ENCODE measurements at regions not wholly inside any gene's neighbourhood (a gene's known extent, or its start where the extent isn't known, plus 50 kb on each side); places are given as distances from the start of the nearest gene placed in this dataset.

DNA sequence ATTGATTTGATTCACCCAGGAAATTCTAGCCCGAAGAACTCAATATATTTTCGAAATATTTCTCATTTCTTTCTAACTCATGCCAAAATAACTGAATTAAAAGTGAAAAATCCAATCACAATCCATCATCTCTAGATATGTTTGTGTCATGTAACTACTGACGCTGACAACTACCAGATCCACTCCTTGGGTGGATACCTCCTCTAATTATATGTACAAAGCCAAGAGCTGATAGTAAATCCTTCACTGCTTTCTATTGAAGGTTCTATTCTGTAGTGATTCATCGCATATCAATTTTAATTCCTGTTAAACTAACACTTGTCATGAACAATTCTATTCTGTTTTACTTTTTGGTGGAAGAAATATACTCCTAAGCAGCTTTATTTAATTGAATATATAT lies 1056.6 kb upstream of the NXPH2 start:
- DNase-seq (ENCODE audit: low read depth in 2 of 2): no peak

DNA sequence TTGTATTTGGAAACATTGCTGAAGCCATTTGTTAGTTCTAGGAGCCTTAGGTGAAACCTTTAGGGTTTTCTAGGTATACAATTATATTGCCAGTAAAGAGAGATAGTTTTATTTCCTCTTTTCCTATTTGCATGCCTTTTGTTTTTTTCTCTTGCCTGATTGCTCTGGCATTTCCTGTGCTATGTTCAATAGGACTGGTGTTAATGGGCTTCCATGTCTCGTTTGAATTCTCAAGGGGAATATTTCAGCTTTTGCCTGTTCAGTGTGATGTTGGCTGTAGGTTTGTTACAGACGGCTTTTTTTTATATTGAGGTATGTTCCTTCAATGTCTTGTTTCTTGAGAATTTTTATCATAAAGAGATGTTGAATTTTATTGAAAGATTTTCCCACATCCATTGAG lies 1054.9 kb upstream of the NXPH2 start:
- no peak for DNase-seq (ENCODE audit: low read depth in 2 of 2)

DNA sequence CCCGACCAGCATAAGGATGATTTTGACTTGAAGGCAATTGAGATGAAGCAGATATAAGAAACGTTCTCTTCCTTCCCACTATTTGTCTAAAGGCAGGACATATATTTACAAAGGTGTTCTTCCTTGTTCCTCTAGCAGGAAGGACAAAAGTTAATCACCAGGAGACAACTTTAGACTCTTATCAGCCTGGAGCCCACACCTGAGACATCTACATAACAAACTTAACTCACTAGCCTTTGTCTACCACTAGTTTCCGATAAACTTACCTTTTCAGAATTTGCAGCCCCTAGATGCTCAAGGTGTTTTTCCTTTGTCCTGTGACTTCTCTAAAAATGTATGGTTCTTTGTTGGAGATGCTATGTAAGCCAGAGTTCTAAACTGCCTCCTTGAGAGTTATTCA lies 1047.8 kb upstream of the NXPH2 start:
- no peak for DNase-seq (ENCODE audit: low read depth in 2 of 2)

DNA sequence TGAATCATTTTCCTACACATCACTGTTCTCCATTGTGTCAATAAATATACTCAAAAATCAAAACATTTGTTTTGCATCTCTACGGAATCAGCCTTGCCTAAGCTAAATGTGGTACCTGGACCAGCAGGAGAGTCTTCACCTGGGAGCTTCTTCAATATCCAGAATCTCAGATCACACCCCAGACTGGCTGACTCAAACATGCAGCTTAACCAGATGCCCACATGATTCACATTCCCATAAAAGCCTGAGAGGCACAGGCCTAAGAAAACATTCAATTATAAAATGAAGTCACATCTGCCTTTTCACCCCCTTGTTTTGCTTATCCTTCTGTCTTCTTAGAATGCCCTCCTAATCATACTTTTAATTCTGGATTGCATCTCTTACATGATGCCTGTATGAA lies 1045.5 kb upstream of the NXPH2 start:
- no peak for DNase-seq (ENCODE audit: low read depth in 2 of 2)

DNA sequence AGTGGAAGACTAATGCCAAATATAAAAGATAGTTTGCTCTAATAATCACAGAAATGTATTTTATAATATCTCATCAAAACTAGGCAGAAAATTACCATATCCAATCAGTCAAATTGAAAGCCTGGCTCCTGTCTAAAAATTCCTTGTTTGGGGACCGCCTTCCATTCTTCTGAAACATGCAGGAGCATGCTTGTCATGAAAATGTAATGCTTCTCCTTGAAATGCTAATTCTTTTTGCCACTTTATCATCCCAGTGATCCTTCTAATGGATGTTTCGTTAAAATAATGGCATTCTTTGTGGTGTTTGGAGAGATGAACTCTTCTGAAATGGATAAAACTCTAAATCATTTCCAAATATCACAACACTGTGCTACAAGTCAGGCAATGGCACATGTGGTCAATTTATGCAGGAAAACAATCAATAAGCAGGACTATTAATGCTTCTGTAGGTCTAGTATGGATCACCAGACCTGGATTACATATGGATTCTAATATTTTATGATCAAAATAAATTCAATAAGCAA lies 1039.1 kb upstream of the NXPH2 start:
- DNase-seq (ENCODE audit: low read depth in 2 of 2): no peak

DNA sequence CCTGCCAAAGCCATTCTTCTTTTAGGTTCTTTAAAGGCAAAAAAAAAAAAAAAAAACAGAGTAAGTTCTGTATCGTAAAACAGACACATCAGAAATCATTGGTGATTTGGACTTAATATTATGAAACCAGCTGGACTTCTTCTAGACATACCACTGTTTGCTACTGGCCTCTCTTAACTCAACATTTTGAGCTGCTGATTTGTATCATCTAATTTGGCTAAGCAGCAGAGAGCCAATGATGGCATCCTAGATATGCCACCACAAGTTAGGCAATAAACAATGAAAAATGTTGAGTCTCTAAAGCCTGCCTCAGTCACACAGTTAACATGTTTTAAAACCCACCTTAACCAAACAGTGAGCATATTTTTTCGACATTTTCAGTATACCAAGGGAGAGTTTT lies 1034.3 kb upstream of the NXPH2 start:
- no peak for DNase-seq (ENCODE audit: low read depth in 2 of 2)

DNA sequence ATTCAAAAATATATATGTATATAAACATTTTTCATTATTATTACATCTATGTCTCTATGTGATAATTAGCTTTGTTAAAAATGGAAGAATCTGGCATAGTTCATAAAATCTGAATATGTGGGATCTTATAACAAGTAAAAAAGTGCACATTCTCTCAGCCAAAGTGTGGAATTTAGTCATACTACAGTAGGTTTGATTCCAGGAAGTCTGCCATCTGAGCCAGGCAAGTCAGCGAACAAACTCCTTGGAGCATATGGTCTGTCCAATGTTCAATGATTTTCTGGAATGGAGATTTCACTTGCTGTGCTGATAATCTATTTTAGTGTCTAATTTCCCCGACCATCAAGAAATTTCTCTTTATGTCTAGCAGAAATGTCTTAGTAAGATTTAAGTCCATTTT lies 1033.2 kb upstream of the NXPH2 start:
- no peak for DNase-seq (ENCODE audit: low read depth in 2 of 2)

DNA sequence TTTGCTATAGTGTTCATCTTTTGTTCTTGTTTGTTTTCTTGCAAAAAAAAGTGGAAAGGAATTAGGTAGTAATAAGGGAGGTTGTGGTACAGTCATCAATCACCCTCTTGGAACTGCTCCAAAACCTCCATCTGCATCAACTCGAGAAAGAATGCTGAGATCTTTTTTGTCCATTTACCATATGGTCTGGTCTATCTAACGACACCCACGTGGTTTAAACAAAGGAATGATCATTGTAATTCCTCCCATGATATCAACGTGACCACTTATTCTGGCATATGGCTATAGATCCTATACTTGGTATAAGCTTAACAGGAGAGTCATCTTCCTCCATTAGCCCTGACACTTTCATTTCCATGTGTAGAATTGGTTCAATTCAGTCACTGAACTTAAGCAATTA lies 1025.3 kb upstream of the NXPH2 start:
- DNase-seq (ENCODE audit: low read depth in 2 of 2): no peak

DNA sequence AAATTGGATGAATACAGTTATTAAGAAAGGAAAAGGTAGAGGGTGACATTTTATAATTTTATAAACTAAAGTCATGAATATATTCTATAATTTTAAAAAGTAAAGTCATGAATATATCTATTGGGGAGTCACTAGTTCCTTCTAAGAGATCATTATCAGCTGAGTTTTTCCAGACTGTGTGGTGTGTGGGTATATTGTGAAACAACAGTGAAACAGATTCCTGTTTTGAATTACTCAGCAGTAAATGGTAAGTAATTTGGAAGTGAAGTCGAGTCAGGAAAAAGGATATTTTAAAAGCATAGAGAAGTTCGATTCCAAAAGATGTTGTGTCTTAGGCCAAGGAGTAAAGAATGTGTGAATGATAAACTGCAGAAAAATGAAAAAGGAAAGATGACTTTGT lies 1018.2 kb upstream of the NXPH2 start:
- no peak for DNase-seq (ENCODE audit: low read depth in 2 of 2)

DNA sequence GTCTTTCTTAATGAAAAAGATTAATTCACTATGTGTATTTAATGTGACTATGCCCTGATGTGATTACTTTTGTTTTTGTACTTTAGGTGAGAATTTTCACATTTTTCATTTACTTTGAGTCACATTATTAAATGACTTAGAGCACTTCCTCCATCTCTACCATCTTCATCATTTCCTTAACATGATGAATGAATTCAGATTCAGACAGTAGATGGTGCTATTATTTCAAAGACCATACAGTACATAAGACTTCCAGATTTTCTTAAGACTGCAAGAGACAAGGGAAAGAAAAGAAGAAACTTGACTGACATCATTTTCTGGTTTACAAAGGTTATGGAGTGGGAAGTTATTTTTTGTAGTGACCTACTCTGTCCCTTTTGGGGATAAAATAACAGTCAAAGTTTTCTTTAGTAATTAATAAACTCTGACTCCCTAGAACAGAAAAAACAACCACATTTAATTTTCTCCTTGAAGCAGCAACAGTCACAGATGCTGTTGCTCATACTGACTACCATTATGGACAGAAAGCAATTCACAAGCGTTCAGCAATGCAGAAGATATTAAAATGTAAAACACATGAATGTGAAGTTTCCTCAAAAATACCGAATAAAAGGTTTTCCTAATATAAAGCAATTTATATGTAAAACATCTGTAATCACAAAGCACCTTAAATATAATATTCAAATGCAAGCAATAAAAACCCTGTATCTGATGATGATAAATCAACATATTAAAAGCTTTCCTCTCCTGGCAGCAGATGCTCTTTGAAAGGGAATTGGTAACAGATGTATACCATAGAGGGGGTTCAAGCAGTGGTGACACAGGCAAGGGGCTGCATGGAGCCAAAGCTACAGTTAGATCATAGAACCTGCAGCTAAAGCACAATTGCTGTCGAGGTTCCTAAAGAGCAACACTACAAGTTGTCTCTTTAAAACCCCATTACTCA lies 1010.9 kb upstream of the NXPH2 start:
- peak in 1 of 2 donors; percentile 2 for DNase-seq (ENCODE audit: low read depth in 2 of 2)

DNA sequence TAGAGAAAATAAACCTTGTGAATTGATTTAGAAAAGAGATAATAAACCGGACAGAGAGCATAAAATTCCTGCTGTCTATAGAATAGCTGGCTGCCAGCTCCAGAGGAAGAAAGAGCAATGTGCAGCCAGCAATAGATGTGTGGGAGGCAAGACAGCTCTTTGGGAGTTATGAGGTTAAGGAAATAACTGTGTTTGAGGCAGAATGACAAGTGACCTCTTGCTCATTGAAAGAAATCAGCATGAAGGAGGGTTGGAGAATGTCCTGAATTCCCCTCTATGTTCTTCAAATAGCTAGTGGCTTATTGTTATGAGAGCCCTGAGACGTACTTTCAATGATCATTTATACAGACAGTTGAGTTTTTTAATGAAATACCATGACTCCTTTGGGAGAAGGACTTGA lies 1009.9 kb upstream of the NXPH2 start:
- no peak for DNase-seq (ENCODE audit: low read depth in 2 of 2)

DNA sequence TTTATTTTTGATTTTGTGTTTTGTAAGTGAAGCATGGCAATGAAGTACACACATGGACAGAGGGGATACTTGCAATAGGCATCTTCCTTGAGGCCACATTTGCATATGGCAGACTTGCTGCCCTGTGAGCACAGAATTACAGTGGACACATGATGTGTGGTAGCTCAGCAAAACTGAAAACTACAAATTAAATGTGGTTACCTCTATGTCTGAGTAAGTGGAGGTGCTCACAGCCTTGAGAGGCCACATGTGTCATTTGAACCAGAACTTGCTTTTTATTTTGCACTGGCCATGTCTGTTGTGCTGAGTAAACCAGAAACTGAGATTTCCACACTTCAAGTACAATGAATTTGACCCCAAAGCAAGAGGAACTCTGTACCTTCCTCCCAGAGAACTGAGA lies 998.5 kb upstream of the NXPH2 start:
- DNase-seq (ENCODE audit: low read depth in 2 of 2): no peak

DNA sequence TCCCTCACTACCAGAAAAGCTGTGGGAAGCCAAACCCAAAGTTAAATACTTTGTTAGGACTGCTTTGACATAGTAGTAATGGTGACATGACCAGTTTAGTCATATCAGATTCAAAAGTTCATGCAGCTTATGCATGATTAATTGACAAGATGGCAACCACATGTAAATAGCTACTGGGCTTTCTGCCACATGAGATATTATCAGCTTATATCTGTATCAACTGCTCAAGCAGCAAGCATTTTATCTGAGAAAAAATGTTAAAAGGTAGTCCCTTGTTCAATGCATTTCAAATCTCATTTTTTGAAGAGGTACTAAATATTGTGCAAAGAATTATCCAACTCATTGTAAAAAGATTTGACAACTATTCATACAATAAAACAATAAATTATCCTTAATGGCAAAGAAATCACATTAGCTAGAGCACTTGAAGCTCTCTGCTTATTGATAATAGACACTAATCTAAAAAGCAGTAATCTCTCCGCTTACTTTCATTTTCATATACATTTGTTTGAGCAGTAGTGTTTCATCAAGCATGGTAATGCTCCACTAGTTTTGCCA lies 993.6 kb upstream of the NXPH2 start:
- DNase-seq (ENCODE audit: low read depth in 2 of 2): no peak

DNA sequence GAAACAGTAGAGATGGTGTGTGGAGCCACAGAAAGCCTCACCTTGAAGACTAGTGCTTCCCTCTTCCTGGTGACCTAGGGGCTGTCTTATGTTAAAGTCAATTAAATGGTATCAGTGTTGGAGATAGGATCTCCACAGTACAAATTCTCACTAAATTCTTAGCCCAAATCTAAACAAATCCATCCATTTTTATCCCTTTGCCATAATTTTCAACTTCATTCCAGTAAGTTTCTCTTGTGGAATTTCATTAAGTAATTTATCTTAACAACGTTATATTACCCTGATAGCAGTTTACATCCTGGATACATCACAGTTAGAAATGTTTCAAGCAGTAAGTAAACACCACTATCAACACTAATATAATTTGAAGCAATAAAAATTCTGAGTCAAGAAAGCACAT lies 989.4 kb upstream of the NXPH2 start:
- no peak for DNase-seq (ENCODE audit: low read depth in 2 of 2)

DNA sequence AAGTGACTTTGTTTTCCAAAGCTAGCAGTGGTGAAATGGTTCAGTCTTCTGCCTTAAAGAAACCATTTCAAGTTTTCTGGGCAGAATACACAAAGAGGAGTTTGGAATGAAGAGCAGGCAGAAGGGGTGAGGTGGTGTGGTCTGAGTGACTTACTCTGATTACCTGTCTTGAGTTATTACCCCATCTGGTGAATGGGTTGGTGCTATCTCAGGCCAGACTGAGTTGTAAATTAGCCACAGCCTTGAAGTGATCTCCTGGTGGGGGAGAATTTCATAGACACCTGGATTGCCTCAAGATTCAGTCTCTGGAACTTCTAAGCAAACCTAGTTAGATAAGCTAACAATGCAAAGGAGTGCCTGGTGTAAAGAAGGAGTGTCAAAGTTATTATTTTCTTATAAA lies 983.5 kb upstream of the NXPH2 start:
- no peak for DNase-seq (ENCODE audit: low read depth in 2 of 2)

DNA sequence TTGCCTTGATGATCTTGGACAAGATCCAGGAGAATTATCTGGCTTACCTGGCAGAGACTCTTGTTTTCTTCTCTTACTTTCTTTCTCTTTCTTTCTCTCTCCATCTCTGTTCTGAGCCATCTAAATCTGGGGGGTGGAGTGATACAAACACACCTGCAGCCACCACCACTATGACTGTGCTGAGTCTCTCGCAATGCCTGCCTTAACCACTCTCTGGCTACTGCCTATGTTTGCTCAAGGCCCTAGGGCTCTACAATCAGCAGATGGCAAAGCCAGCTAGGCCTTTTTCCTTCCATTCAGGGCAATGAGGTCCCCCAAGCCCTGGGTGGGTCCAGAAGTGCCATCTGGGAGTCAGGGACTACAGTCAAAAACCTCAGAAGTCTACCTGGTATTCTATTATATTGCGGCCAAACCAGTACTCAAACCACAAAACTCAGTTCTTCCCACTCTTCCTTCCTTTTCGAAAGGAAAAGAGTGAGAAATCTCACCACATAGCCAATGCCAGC lies 978.9 kb upstream of the NXPH2 start:
- no peak for DNase-seq (ENCODE audit: low read depth in 2 of 2)

DNA sequence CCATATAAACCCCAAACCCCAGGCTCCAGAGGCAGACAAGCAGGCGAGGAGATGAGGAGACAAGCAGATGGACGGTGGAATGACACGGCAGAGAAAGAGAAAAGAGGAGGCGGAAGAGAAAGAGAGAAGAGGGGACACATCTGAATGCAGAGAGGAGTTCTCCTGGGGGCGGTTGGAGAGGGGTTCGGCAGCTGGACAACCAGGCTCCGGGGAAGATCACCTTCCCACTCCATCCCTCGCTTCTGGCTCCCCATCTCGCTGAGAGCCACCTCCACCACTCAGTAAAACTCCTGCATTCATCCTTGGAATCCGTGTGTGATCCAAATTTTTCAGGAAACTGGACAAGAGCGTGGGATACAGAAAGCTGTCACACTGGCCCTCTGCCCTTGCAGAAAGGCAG lies 966.7 kb upstream of the NXPH2 start:
- DNase-seq (ENCODE audit: low read depth in 2 of 2): no peak

DNA sequence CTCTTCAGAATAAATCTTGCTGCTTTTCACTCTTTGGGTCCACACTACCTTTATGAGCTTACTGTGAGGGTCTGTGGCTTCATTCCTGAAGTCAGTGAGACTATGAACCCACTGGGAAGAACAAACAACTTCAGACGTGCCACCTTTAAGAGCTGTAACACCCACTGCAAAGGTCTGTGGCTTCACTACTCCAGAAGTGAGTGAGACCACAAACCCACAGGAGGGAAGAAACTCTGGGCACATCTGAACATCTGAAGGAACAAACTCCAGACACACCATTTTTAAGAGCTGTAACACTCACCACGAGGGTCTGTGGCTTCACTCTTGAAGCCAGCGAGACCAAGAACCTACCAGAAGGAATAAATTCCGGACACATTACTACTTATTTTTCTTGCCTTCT lies 964.1 kb upstream of the NXPH2 start:
- DNase-seq (ENCODE audit: low read depth in 2 of 2): no peak

DNA sequence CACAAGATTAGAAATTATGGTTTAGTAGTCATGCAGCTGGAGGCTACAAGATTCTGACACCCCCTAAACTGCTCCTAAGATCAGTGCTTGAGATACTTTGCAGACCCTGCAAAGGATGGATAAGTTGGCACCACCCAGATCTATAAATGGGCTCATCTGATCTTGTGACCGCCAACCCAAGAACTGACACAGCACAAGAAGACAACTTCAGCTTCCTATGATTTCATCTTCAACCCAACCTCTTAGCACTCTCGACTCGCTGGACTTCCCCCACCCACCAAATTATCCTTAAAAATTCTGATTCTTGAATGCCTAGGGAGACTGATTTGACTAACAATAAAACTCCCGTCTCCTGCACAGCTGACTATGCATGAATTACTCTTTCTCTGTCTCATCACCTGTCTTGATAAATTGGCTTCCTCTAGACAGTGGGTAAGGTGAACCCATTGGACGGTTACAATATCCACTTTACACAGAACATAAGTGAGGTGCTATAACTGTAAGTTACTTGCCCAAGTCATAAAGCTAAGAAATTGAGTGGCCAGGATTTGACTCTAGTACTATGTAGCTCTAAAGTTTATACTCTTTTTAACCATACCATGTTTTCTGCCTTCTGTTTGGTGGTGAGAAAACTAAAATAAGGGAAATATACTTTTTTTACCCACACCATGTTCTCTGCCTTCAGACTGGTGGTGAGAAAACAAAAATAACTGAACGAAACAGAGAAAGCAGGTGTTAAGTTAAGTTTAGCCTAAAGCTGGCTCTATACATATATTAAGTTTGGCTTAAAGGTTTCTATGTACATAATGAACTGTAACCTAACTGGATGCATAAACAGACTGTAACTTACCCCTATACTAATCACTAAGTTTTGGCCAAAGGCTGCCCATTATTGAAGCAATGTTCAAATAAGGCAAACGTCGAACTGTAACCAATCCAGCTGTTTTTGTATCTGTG lies 962.3 kb upstream of the NXPH2 start:
- no peak for DNase-seq (ENCODE audit: low read depth in 2 of 2)

DNA sequence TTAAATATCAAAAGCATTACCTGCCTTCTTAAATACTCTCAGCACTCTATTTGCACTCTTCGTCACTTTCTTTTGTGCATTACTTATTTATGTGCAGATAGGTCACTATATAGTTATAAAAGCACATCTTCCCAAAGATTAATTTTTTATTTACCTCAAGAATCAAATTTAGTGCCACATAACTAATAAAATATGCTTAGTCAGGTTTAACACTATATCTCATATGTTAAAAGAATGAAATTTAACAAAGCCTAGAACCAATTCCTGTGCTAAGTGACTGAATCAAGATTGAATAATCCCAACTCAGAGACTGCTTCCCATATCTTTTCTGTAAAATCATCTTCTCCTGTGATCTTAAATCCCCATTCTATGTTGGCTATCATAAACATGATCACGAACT lies 957.5 kb upstream of the NXPH2 start:
- no peak for DNase-seq (ENCODE audit: low read depth in 2 of 2)

DNA sequence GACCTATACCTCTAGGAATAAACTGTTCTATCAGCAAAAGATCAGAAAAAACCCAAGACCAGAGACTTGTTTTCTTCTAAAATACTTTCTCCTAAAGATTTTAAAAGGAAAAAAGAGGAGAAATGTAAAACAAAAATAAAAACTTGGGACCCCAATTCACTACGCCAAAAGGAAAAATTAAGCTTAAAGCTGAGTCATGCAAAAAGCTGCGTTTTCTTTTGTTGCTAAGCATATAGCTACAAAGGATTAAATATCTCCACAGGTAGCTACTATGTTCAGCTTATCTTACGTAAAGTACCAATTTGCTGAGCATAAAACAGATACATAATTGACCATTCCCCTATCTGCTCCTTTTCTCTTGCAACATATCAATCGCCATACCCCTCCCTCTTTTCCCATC lies 950.0 kb upstream of the NXPH2 start:
- no peak for DNase-seq (ENCODE audit: low read depth in 2 of 2)
